ENCODE measurements at regions not wholly inside any gene's neighbourhood (a gene's known extent, or its start where the extent isn't known, plus 50 kb on each side); places are given as distances from the start of the nearest gene placed in this dataset.

DNA sequence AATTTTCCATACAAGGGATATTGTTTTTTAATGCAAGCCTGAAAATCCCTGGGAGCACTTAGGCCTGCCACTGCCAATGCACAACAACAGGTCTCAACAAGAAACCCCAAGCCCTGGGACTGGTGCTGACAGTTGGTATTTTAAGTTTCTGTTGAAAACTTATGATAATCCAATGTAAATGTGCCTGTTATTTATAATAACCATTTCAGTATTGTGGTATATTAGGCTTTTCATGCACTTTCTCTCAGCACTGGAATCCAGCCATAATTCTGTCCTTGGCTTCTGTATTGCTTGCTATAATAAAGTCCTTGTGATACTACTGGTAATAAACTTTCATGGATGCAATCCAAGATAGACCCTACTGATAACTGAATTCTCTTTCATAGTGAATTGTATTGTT, 218.9 kb downstream of the PCDH7 start:
- no peak for TF ChIP-seq CTCF (IDR thresholded peaks at IDR 0.05 in 2 of 3, conservative IDR thresholded peaks at IDR 0.05 in 1 of 3; ENCODE audit: borderline replicate concordance in 1 of 3, insufficient read depth in 1 of 3, low read depth in 2 of 3, low read length in 2 of 3)
- TF ChIP-seq POLR2A (IDR thresholded peaks at IDR 0.05; ENCODE audit: borderline replicate concordance, extremely low read depth, insufficient read depth, insufficient read length): no peak
- TF ChIP-seq EZH2phosphoT487 (IDR thresholded peaks at IDR 0.05; ENCODE audit: borderline replicate concordance): no peak
- TF ChIP-seq SIN3A (IDR thresholded peaks at IDR 0.05; ENCODE audit: low read depth): no peak
- TF ChIP-seq CEBPB (IDR thresholded peaks at IDR 0.05; ENCODE audit: low read depth): no peak

Data from HCT116 (cell line).